ENCODE measurements at regions not wholly inside any gene's neighbourhood (a gene's known extent, or its start where the extent isn't known, plus 50 kb on each side); places are given as distances from the start of the nearest gene placed in this dataset.

- H3K4me1 Mint-ChIP-seq = peaks cover 35% of the 10 kb centered on the region
Observed at GRCh38 chr5:145243016-145243415, 592.1 kb downstream of the PRELID2 start.

GRCh38 chr5:145242551-145242950 is 592.6 kb downstream of the PRELID2 start:
- no peak overlapping the region for H2AFZ ChIP-seq
- no peaks in the 10 kb centered on the region for H4K20me1 ChIP-seq (replicated peaks; ENCODE audit: insufficient read depth)
- DNase-seq (ENCODE audit: low spot score) (no peak), ATAC-seq (no peak)
- no peak overlapping the region for H3K4me3 ChIP-seq
- H3K36me3 ChIP-seq (ENCODE audit: insufficient read depth) = no peaks in the 10 kb centered on the region
- no peaks in the 10 kb centered on the region for H3K79me2 ChIP-seq (replicated peaks; ENCODE audit: insufficient read depth)
- H3K4me1 ChIP-seq (ENCODE audit: insufficient read depth) = peaks cover 29% of the 10 kb centered on the region
- H3K27me3 Mint-ChIP-seq (ENCODE audit: insufficient read depth, low read depth, poor library complexity) = peaks cover 4% of the 10 kb centered on the region
- peaks cover 36% of the 10 kb centered on the region for H3K4me1 Mint-ChIP-seq
- no peak overlapping the region for H3K4me2 ChIP-seq
- H3K27me3 ChIP-seq (ENCODE audit: insufficient read depth) = no peaks in the 10 kb centered on the region
- H3K9me2 ChIP-seq (ENCODE audit: insufficient read depth) = no peaks in the 10 kb centered on the region
- H3F3A ChIP-seq (replicated peaks; ENCODE audit: low read depth) = no peaks in the 10 kb centered on the region
- H3K27ac Mint-ChIP-seq = no peak overlapping the region
- no peak overlapping the region for H3K4me3 Mint-ChIP-seq
- TF ChIP-seq ZNF331 (CRISPR knock-in tag; IDR thresholded peaks at IDR 0.05; ENCODE audit: low read depth) (no peak), JUNB (IDR thresholded peaks at IDR 0.05; ENCODE audit: unreplicated experiment) (no peak), ETS1 (IDR thresholded peaks at IDR 0.05) (no peak)
- H3K36me3 Mint-ChIP-seq (ENCODE audit: low read depth) = no peaks in the 10 kb centered on the region
- no peak overlapping the region for H3K27ac ChIP-seq (ENCODE audit: low read depth)
- H3K9me3 Mint-ChIP-seq = no peaks in the 10 kb centered on the region

More at GRCh38 chr5:145243016-145243415, 592.1 kb downstream of the PRELID2 start:
- Histone ChIP-seq H3K4me1 (ENCODE audit: insufficient read depth) (peaks cover 29% of the 10 kb centered on the region), H2AFZ (no peak overlapping the region), H3K36me3 (ENCODE audit: insufficient read depth) (no peaks in the 10 kb centered on the region), H3K4me2 (no peak overlapping the region), H3K79me2 (replicated peaks; ENCODE audit: insufficient read depth) (no peaks in the 10 kb centered on the region), H4K20me1 (replicated peaks; ENCODE audit: insufficient read depth) (no peaks in the 10 kb centered on the region), H3K9me2 (ENCODE audit: insufficient read depth) (no peaks in the 10 kb centered on the region), H3K27ac (ENCODE audit: low read depth) (no peak overlapping the region), H3K27me3 (ENCODE audit: insufficient read depth) (no peaks in the 10 kb centered on the region), H3K4me3 (no peak overlapping the region), H3F3A (replicated peaks; ENCODE audit: low read depth) (no peaks in the 10 kb centered on the region)
- DNase-seq (ENCODE audit: low spot score) (no peak), ATAC-seq (no peak)
- Mint-ChIP-seq H3K9me3 (no peaks in the 10 kb centered on the region), H3K27ac (peak overlapping the region; percentile 51; the same call in 1 of the 2 replicates), H3K36me3 (ENCODE audit: low read depth) (no peaks in the 10 kb centered on the region), H3K27me3 (ENCODE audit: insufficient read depth, low read depth, poor library complexity) (peaks cover 4% of the 10 kb centered on the region), H3K4me3 (no peak overlapping the region)
- no peak for TF ChIP-seq ZNF331 (CRISPR knock-in tag; IDR thresholded peaks at IDR 0.05; ENCODE audit: low read depth)

GRCh38 chr5:145237843-145238242 is 597.3 kb downstream of the PRELID2 start:
- Histone ChIP-seq H3K27me3 (ENCODE audit: insufficient read depth) (no peaks in the 10 kb centered on the region), H3K9me2 (ENCODE audit: insufficient read depth) (no peaks in the 10 kb centered on the region), H3K4me2 (no peak overlapping the region), H3K27ac (ENCODE audit: low read depth) (no peak overlapping the region), H3K36me3 (ENCODE audit: insufficient read depth) (no peaks in the 10 kb centered on the region), H3K4me1 (ENCODE audit: insufficient read depth) (peaks cover 10% of the 10 kb centered on the region), H4K20me1 (replicated peaks; ENCODE audit: insufficient read depth) (no peaks in the 10 kb centered on the region), H3F3A (replicated peaks; ENCODE audit: low read depth) (no peaks in the 10 kb centered on the region), H3K4me3 (no peak overlapping the region), H2AFZ (no peak overlapping the region), H3K79me2 (replicated peaks; ENCODE audit: insufficient read depth) (no peaks in the 10 kb centered on the region)
- ATAC-seq (peak; percentile 99), DNase-seq (ENCODE audit: low spot score) (peak; percentile 98)
- Mint-ChIP-seq H3K27ac (no peak overlapping the region), H3K4me3 (no peak overlapping the region), H3K9me3 (no peaks in the 10 kb centered on the region), H3K4me1 (peaks cover 19% of the 10 kb centered on the region; the same call in 2 of the 3 replicates), H3K36me3 (ENCODE audit: low read depth) (no peaks in the 10 kb centered on the region), H3K27me3 (ENCODE audit: insufficient read depth, low read depth, poor library complexity) (no peaks in the 10 kb centered on the region)
- TF ChIP-seq REST (IDR thresholded peaks at IDR 0.05; ENCODE audit: unreplicated experiment) (no peak), ZNF462 (CRISPR knock-in tag; IDR thresholded peaks at IDR 0.05) (0 out of 2 replicates have a peak, but pooled peaks have one; percentile 12), EZH2 (IDR thresholded peaks at IDR 0.05; ENCODE audit: low read depth, unreplicated experiment) (no peak)

Measured in GM23338 (cell line).